ENCODE measurements at regions not wholly inside any gene's neighbourhood (a gene's known extent, or its start where the extent isn't known, plus 50 kb on each side); places are given as distances from the start of the nearest gene placed in this dataset.

DNA sequence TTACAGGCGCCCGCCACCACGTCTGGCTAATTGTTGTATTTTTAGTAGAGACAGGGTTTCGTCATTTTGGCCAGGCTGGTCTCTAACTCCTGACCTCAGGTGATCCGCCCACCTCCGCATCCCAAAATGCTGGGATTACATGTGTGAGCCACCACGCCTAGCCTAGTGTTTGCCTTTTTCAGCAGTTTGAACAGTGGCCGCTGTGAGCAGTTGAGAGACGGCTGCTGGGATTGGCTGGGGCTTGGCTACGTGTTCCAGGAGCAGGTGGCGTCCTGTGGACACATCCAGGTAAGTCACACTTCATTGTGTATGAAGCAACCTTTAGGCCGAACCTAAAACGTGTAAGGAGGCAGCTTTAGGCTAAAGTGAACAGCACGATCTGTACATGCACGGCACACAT lies 231.8 kb upstream of the PITRM1 start:
- TF ChIP-seq RAD21 (IDR thresholded peaks at IDR 0.05; ENCODE audit: low read length) (no peak), SIN3A (IDR thresholded peaks at IDR 0.05; ENCODE audit: borderline replicate concordance, low read depth, low read length) (no peak), EZH2phosphoT487 (IDR thresholded peaks at IDR 0.05; ENCODE audit: borderline replicate concordance, low read depth) (no peak), YY1 (IDR thresholded peaks at IDR 0.05; ENCODE audit: low read depth) (no peak), RCOR1 (IDR thresholded peaks at IDR 0.05; ENCODE audit: low read length) (no peak)
- TF ChIP-seq, protein P1, sequence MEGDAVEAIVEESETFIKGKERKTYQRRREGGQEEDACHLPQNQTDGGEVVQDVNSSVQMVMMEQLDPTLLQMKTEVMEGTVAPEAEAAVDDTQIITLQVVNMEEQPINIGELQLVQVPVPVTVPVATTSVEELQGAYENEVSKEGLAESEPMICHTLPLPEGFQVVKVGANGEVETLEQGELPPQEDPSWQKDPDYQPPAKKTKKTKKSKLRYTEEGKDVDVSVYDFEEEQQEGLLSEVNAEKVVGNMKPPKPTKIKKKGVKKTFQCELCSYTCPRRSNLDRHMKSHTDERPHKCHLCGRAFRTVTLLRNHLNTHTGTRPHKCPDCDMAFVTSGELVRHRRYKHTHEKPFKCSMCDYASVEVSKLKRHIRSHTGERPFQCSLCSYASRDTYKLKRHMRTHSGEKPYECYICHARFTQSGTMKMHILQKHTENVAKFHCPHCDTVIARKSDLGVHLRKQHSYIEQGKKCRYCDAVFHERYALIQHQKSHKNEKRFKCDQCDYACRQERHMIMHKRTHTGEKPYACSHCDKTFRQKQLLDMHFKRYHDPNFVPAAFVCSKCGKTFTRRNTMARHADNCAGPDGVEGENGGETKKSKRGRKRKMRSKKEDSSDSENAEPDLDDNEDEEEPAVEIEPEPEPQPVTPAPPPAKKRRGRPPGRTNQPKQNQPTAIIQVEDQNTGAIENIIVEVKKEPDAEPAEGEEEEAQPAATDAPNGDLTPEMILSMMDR (IDR thresholded peaks at IDR 0.05) = no peak
- TF ChIP-seq, protein P2, sequence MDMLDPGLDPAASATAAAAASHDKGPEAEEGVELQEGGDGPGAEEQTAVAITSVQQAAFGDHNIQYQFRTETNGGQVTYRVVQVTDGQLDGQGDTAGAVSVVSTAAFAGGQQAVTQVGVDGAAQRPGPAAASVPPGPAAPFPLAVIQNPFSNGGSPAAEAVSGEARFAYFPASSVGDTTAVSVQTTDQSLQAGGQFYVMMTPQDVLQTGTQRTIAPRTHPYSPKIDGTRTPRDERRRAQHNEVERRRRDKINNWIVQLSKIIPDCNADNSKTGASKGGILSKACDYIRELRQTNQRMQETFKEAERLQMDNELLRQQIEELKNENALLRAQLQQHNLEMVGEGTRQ (IDR thresholded peaks at IDR 0.05; ENCODE audit: borderline replicate concordance, low read depth, low read length) = no peak
- TF ChIP-seq, protein P3, sequence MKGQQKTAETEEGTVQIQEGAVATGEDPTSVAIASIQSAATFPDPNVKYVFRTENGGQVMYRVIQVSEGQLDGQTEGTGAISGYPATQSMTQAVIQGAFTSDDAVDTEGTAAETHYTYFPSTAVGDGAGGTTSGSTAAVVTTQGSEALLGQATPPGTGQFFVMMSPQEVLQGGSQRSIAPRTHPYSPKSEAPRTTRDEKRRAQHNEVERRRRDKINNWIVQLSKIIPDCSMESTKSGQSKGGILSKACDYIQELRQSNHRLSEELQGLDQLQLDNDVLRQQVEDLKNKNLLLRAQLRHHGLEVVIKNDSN (IDR thresholded peaks at IDR 0.05; ENCODE audit: borderline replicate concordance, low read depth) = no peak

Data from SK-N-SH (cell line).